Endothelial cell of umbilical vein (primary cell): ENCODE measurements at regions not wholly inside any gene's neighbourhood (a gene's known extent, or its start where the extent isn't known, plus 50 kb on each side); places are given as distances from the start of the nearest gene placed in this dataset.

Source experiments
- BruUV-seq: library from RNA; stranded (reverse); fragments of 400-500 nt; replicated peaks from 2 replicates; lab custom pipeline; 2021; lab: Mats Ljungman, UMichigan
- CTCF ChIA-PET: fragments of 300-600, 350-600 bp; sonication (Branson Sonifier 250); formaldehyde crosslinking; loops from one replicate; lab custom pipeline; 2021; ENCODE audit warnings: antibody characterized with exemption, inconsistent platforms; lab: Charles Lee
- POLR2A ChIA-PET: fragments of 300-600, 350-600 bp; sonication (Branson Sonifier 250); formaldehyde crosslinking; loops from one replicate; lab custom pipeline; 2021; ENCODE audit warnings: antibody characterized with exemption, inconsistent platforms; lab: Charles Lee
- DNase-seq: peaks from one replicate; pipeline ENCODE4 v3.0.0-alpha.2; 2011; ENCODE audit warnings: low read depth, low spot score
- FAIRE-seq: peaks from 2 replicates; lab custom pipeline; 2011; peaks lifted over from hg19 to GRCh38; lab: Jason Lieb, UNC
- H2AFZ ChIP-seq: 2 replicates; pipeline ENCODE4 v1.6.0; 2012; ENCODE audit warnings: low read depth, low read length, control low read depth, inconsistent platforms
- H3K27ac ChIP-seq: 2 replicates; pipeline ENCODE4 v1.5.1; 2011; ENCODE audit warnings: low read depth, mild to moderate bottlenecking, control low read depth, low read length, moderate library complexity; ENCODE audit not compliant: insufficient read depth
- H3K27me3 ChIP-seq, 2 experiments: 2 replicates each; pipeline versions ENCODE4 v1.6.0 to v1.6.1; 2011; ENCODE audit warnings: low read length in 2 of 2, mixed read lengths in 1 of 2; ENCODE audit not compliant: control insufficient read depth in 2 of 2, insufficient read depth in 2 of 2
- H3K36me3 ChIP-seq, 2 experiments: 2 replicates in 1 of 2; 3 replicates in 1 of 2; pipeline ENCODE4 v1.5.1; 2011; ENCODE audit warnings: low read length in 2 of 2, mild to moderate bottlenecking in 1 of 2, moderate library complexity in 1 of 2; ENCODE audit not compliant: control insufficient read depth in 2 of 2, insufficient read depth in 2 of 2; ENCODE audit errors: extremely low read depth in 1 of 2
- H3K4me1 ChIP-seq: 3 replicates; pipeline ENCODE4 v1.5.1; 2011; ENCODE audit warnings: mild to moderate bottlenecking, low read length; ENCODE audit not compliant: control insufficient read depth, insufficient read depth; ENCODE audit errors: extremely low read depth
- H3K4me2 ChIP-seq: 2 replicates; pipeline ENCODE4 v1.6.1; 2011; ENCODE audit warnings: low read length, control low read depth, mixed read lengths; ENCODE audit not compliant: insufficient read depth
- H3K4me3 ChIP-seq, 3 experiments: fragments of 200-600 bp in 1 of 3; sonication (generic), shearing (Covaris generic) in 1 of 3; replicated peaks in 1 of 3; 2 replicates each; pipeline ENCODE4 v1.5.1; 2011 to 2016; ENCODE audit warnings: control low read depth in 3 of 3, low read length in 3 of 3, mild to moderate bottlenecking in 2 of 3, inconsistent platforms in 1 of 3, low read depth in 1 of 3, moderate library complexity in 1 of 3; ENCODE audit not compliant: insufficient read depth in 1 of 3
- H3K79me2 ChIP-seq: 2 replicates; pipeline ENCODE4 v1.6.0; 2012; ENCODE audit warnings: low read length, inconsistent platforms; ENCODE audit not compliant: control insufficient read depth, insufficient read depth
- H3K9ac ChIP-seq: replicated peaks from 2 replicates; pipeline ENCODE3; 2011; ENCODE audit warnings: low read length, control low read depth; ENCODE audit not compliant: insufficient read depth; ENCODE audit errors: extremely low read depth
- H3K9me1 ChIP-seq: replicated peaks from 3 replicates; pipeline ENCODE4 v1.6.0; 2011; ENCODE audit warnings: mild to moderate bottlenecking, low read length; ENCODE audit not compliant: control insufficient read depth, insufficient read depth; ENCODE audit errors: extremely low read depth
- H3K9me3 ChIP-seq: replicated peaks from 2 replicates; pipeline ENCODE4 v1.5.1; 2012; ENCODE audit warnings: low read length, inconsistent platforms; ENCODE audit not compliant: control insufficient read depth, insufficient read depth
- H4K20me1 ChIP-seq: replicated peaks from 2 replicates; pipeline ENCODE3; 2011; ENCODE audit warnings: mild to moderate bottlenecking, low read length; ENCODE audit not compliant: control insufficient read depth, insufficient read depth; ENCODE audit errors: extremely low read depth
- EZH2 ChIP-seq: IDR thresholded peaks from 2 replicates; pipeline ENCODE4 v1.6.1; 2012; ENCODE audit warnings: borderline replicate concordance, low read depth, mild to moderate bottlenecking, moderate library complexity, low read length, inconsistent platforms; ENCODE audit not compliant: severe bottlenecking
- FOS ChIP-seq: IDR thresholded peaks from 2 replicates; pipeline ENCODE4 v1.6.1; 2011; ENCODE audit warnings: mild to moderate bottlenecking, low read length, moderate library complexity, borderline replicate concordance; ENCODE audit not compliant: insufficient read depth
- GATA2 ChIP-seq: IDR thresholded peaks from 2 replicates; pipeline ENCODE4 v1.7.0; 2011; ENCODE audit warnings: low read depth, mild to moderate bottlenecking, moderate library complexity, mixed read lengths, low read length; ENCODE audit not compliant: insufficient read length, insufficient read depth
- JUN ChIP-seq: IDR thresholded peaks from 2 replicates; pipeline ENCODE4 v1.6.1; 2011; ENCODE audit warnings: borderline replicate concordance, low read depth; ENCODE audit not compliant: insufficient read length, insufficient read depth
- MAX ChIP-seq: IDR thresholded peaks from 2 replicates; pipeline ENCODE4 v1.6.1; 2011; ENCODE audit not compliant: insufficient read depth, insufficient read length
- MYC ChIP-seq: IDR thresholded peaks from one replicate; pipeline ENCODE4 v1.6.1; 2011; ENCODE audit warnings: mild to moderate bottlenecking, low read depth, low read length
- POLR2A ChIP-seq: IDR thresholded peaks from 2 replicates; pipeline ENCODE4 v1.6.1; 2012; ENCODE audit warnings: low read depth, mild to moderate bottlenecking, control low read depth, low read length
- POLR2AphosphoS5 ChIP-seq: IDR thresholded peaks from 2 replicates; pipeline ENCODE4 v1.6.1; 2012; ENCODE audit warnings: low read depth, mild to moderate bottlenecking, control low read depth, low read length, moderate library complexity; ENCODE audit not compliant: insufficient read depth
- dilution Hi-C: fragments of 300-500 bp; cut with MboI; formaldehyde crosslinking; loops from one replicate; pipeline ENCODE4 v1.15.0; 2019; ENCODE audit warnings: low sequenced_read_pairs; ENCODE audit not compliant: extremely low pct_ligation_motif_present
- intact Hi-C: fragments of 100-400 bp; cut with micrococcal nuclease; formaldehyde crosslinking; loops from one replicate; pipeline ENCODE4 v1.10.0; 2022
- TF ChIP-seq, protein P1 (sequence below), 2 donors: IDR thresholded peaks; 1 replicate in 1 of 2; 2 replicates in 1 of 2; pipeline ENCODE4 v1.5.1; 2011; ENCODE audit warnings: low read length in 2 of 2, mild to moderate bottlenecking in 2 of 2, moderate library complexity in 2 of 2, control low read depth in 1 of 2, inconsistent platforms in 1 of 2, low read depth in 1 of 2; ENCODE audit not compliant: insufficient read depth in 1 of 2; ENCODE audit errors: extremely low read depth in 1 of 2

DNA sequence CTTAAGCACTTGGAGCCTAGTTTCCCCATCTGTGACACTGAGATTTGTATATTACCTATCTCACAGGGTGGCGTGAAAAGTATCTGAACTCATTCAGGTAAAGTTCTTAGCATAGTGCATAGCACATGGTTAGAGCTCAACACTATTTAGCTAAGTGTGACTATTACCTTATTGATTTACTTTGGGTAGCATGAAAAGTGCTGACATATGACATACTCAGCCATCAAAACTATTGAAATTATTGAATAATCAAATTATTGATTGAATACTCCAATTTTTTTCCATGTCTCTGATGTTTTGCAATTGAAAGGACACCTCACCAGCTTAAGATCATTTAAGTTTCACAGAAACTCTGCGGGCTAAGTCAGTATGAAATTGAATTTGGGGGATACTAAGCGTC lies 715.0 kb downstream of the EFNB2 start:
- no peaks in the 10 kb centered on the region for H3K79me2 ChIP-seq
- DNase-seq (no peak), FAIRE-seq (no peak)
- ChIA-PET POLR2A (no interaction called here), CTCF (no interaction called here)
- H4K20me1 ChIP-seq = no peaks in the 10 kb centered on the region
- H3K4me3 ChIP-seq = no peak overlapping the region
- dilution Hi-C loops (no loop called here), intact Hi-C loops (no loop called here)
- H3K9ac ChIP-seq = no peak overlapping the region
- no peaks in the 10 kb centered on the region for H3K36me3 ChIP-seq
- no peaks in the 10 kb centered on the region for H3K4me1 ChIP-seq
- BruUV-seq = no TSS peak
- H3K9me1 ChIP-seq = no peaks in the 10 kb centered on the region
- no peaks in the 10 kb centered on the region for H3K27me3 ChIP-seq
- no peaks in the 10 kb centered on the region for H3K9me3 ChIP-seq
- no peak for TF ChIP-seq MYC
- no peak for TF ChIP-seq POLR2A
- H3K4me2 ChIP-seq = no peak overlapping the region
- no peak overlapping the region for H3K27ac ChIP-seq
- no peak overlapping the region for H2AFZ ChIP-seq

GRCh38 chr13:105817498-105817897 lies 718.0 kb downstream of the EFNB2 start:
- H3K4me1 ChIP-seq = no peaks in the 10 kb centered on the region
- H3K9me1 ChIP-seq = no peaks in the 10 kb centered on the region
- dilution Hi-C loops (no loop called here), intact Hi-C loops (no loop called here)
- no peak overlapping the region for H3K27ac ChIP-seq
- ChIA-PET CTCF (no interaction called here), POLR2A (no interaction called here)
- no peak for DNase-seq
- H3K36me3 ChIP-seq = no peaks in the 10 kb centered on the region
- no peaks in the 10 kb centered on the region for H3K9me3 ChIP-seq
- no peak for FAIRE-seq
- H3K4me3 ChIP-seq = no peak overlapping the region
- no peaks in the 10 kb centered on the region for H4K20me1 ChIP-seq
- TF ChIP-seq JUN = no peak
- no peak for TF ChIP-seq MYC
- no peak for TF ChIP-seq FOS
- no peak for TF ChIP-seq POLR2AphosphoS5
- TF ChIP-seq MAX = no peak
- TF ChIP-seq, protein P1, sequence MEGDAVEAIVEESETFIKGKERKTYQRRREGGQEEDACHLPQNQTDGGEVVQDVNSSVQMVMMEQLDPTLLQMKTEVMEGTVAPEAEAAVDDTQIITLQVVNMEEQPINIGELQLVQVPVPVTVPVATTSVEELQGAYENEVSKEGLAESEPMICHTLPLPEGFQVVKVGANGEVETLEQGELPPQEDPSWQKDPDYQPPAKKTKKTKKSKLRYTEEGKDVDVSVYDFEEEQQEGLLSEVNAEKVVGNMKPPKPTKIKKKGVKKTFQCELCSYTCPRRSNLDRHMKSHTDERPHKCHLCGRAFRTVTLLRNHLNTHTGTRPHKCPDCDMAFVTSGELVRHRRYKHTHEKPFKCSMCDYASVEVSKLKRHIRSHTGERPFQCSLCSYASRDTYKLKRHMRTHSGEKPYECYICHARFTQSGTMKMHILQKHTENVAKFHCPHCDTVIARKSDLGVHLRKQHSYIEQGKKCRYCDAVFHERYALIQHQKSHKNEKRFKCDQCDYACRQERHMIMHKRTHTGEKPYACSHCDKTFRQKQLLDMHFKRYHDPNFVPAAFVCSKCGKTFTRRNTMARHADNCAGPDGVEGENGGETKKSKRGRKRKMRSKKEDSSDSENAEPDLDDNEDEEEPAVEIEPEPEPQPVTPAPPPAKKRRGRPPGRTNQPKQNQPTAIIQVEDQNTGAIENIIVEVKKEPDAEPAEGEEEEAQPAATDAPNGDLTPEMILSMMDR (IDR thresholded peaks at IDR 0.05; ENCODE audit: extremely low read depth in 1 of 2, insufficient read depth in 1 of 2, low read depth in 1 of 2, low read length in 2 of 2) = no peak
- no peak for TF ChIP-seq POLR2A
- TF ChIP-seq GATA2 = no peak
- TF ChIP-seq EZH2 = no peak
- H3K4me2 ChIP-seq = no peak overlapping the region
- no peak overlapping the region for H2AFZ ChIP-seq
- H3K79me2 ChIP-seq = no peaks in the 10 kb centered on the region
- no peak overlapping the region for H3K9ac ChIP-seq
- BruUV-seq = no TSS peak
- H3K27me3 ChIP-seq = no peaks in the 10 kb centered on the region
